HEK293 (cell line): ENCODE measurements at regions not wholly inside any gene's neighbourhood (a gene's known extent, or its start where the extent isn't known, plus 50 kb on each side); places are given as distances from the start of the nearest gene placed in this dataset.

Source experiments
- CTCF ChIA-PET: fragments of 350-600 bp; formaldehyde crosslinking; extraction: SDS; loops from one replicate; lab custom pipeline; 2021; ENCODE audit warnings: antibody characterized with exemption; lab: Yijun Ruan, JAX
- POLR2A ChIA-PET: fragments of 300-600 bp; formaldehyde crosslinking; extraction: SDS; loops from one replicate; lab custom pipeline; 2020; ENCODE audit warnings: antibody characterized with exemption, inconsistent platforms; lab: Yijun Ruan, JAX
- H3K27ac ChIP-seq: fragments of 200-500 bp; sonication (Bioruptor generic); 2 replicates; pipeline ENCODE4 v1.5.1; 2014; ENCODE audit warnings: low read depth, low read length, control low read depth, inconsistent platforms; ENCODE audit errors: extremely low read depth
- H3K36me3 ChIP-seq, 2 experiments: fragments of 200-500 bp in 1 of 2; sonication (Bioruptor generic) in 1 of 2; 1 replicate in 1 of 2; 2 replicates in 1 of 2; pipeline ENCODE4 v1.5.1; 2014 to 2017; ENCODE audit warnings: inconsistent platforms in 2 of 2, low read length in 2 of 2; ENCODE audit not compliant: control insufficient read depth in 2 of 2, insufficient read depth in 1 of 2
- H3K4me1 ChIP-seq: fragments of 200-500 bp; sonication (Bioruptor generic); 2 replicates; pipeline ENCODE4 v1.5.1; 2014; ENCODE audit warnings: mild to moderate bottlenecking, low read length, inconsistent platforms; ENCODE audit not compliant: control insufficient read depth, insufficient read depth
- H3K4me3 ChIP-seq: 2 replicates; pipeline ENCODE4 v1.5.1; 2011; ENCODE audit warnings: low read depth, mild to moderate bottlenecking, control low read depth, low read length, moderate library complexity
- H3K9me3 ChIP-seq: fragments of 200-500 bp; sonication (Bioruptor generic); 2 replicates; pipeline ENCODE4 v1.5.1; 2014; ENCODE audit warnings: low read depth, low read length, inconsistent platforms; ENCODE audit not compliant: control insufficient read depth, insufficient read depth
- AEBP2 ChIP-seq: fragments of 450-650 bp; formaldehyde crosslinking; IDR thresholded peaks from 2 replicates; pipeline ENCODE4 v1.5.1; 2016; ENCODE audit warnings: missing biosample characterization, missing genetic modification characterization, borderline replicate concordance
- BCL11A ChIP-seq: fragments of 450-650 bp; formaldehyde crosslinking; IDR thresholded peaks from 2 replicates; pipeline ENCODE4 v1.5.1; 2016; ENCODE audit warnings: low read depth, missing biosample characterization, missing genetic modification characterization
- EGR2 ChIP-seq: fragments of 450-650 bp; formaldehyde crosslinking; IDR thresholded peaks from 2 replicates; pipeline ENCODE4 v1.5.1; 2016; ENCODE audit warnings: low read depth, missing biosample characterization, missing genetic modification characterization
- GLIS1 ChIP-seq: fragments of 450-650 bp; formaldehyde crosslinking; IDR thresholded peaks from 2 replicates; pipeline ENCODE4 v1.5.1; 2016; ENCODE audit warnings: missing biosample characterization, missing genetic modification characterization
- HOXA7 ChIP-seq: sonication (generic); formaldehyde crosslinking; IDR thresholded peaks from 2 replicates; pipeline ENCODE4 v1.8.1; 2022; ENCODE audit warnings: missing genetic modification reagents, borderline replicate concordance
- KLF16 ChIP-seq: fragments of 450-650 bp; formaldehyde crosslinking; IDR thresholded peaks from 2 replicates; pipeline ENCODE4 v1.5.1; 2017; ENCODE audit warnings: missing biosample characterization, missing genetic modification characterization
- TSHZ1 ChIP-seq: fragments of 450-650 bp; formaldehyde crosslinking; IDR thresholded peaks from 2 replicates; pipeline ENCODE4 v1.5.1; 2016; ENCODE audit warnings: missing biosample characterization, missing genetic modification characterization, borderline replicate concordance
- ZBTB8A ChIP-seq: fragments of 450-650 bp; formaldehyde crosslinking; IDR thresholded peaks from 2 replicates; pipeline ENCODE4 v1.5.1; 2016; ENCODE audit warnings: missing biosample characterization, missing genetic modification characterization
- ZFP37 ChIP-seq: fragments of 450-650 bp; formaldehyde crosslinking; IDR thresholded peaks from 2 replicates; pipeline ENCODE4 v1.5.1; 2016; ENCODE audit warnings: missing biosample characterization, missing genetic modification characterization
- ZFP41 ChIP-seq: fragments of 450-650 bp; formaldehyde crosslinking; IDR thresholded peaks from 2 replicates; pipeline ENCODE4 v1.5.1; 2016; ENCODE audit warnings: missing biosample characterization, missing genetic modification characterization, borderline replicate concordance
- ZNF133 ChIP-seq: fragments of 450-650 bp; formaldehyde crosslinking; IDR thresholded peaks from 2 replicates; pipeline ENCODE4 v1.5.1; 2016; ENCODE audit warnings: missing biosample characterization, missing genetic modification characterization
- ZNF157 ChIP-seq: fragments of 450-650 bp; formaldehyde crosslinking; IDR thresholded peaks from 2 replicates; pipeline ENCODE4 v1.5.1; 2016; ENCODE audit warnings: missing biosample characterization, missing genetic modification characterization
- ZNF2 ChIP-seq: fragments of 450-650 bp; formaldehyde crosslinking; IDR thresholded peaks from 2 replicates; pipeline ENCODE4 v1.5.1; 2016; ENCODE audit warnings: missing biosample characterization, missing genetic modification characterization
- ZNF239 ChIP-seq: fragments of 450-650 bp; formaldehyde crosslinking; IDR thresholded peaks from 2 replicates; pipeline ENCODE4 v1.5.1; 2016; ENCODE audit warnings: missing biosample characterization, missing genetic modification characterization
- ZNF37A ChIP-seq: fragments of 450-650 bp; IDR thresholded peaks from 2 replicates; pipeline ENCODE4 v1.5.1; 2018; ENCODE audit warnings: missing biosample characterization, missing genetic modification characterization
- ZNF404 ChIP-seq: fragments of 450-650 bp; formaldehyde crosslinking; IDR thresholded peaks from 2 replicates; pipeline ENCODE4 v1.5.1; 2017; ENCODE audit warnings: missing biosample characterization, missing genetic modification characterization
- ZNF423 ChIP-seq: fragments of 450-650 bp; formaldehyde crosslinking; IDR thresholded peaks from 2 replicates; pipeline ENCODE4 v1.5.1; 2016; ENCODE audit warnings: missing biosample characterization, missing genetic modification characterization
- ZNF473 ChIP-seq: fragments of 450-650 bp; formaldehyde crosslinking; IDR thresholded peaks from 2 replicates; pipeline ENCODE4 v1.5.1; 2017; ENCODE audit warnings: missing biosample characterization, missing genetic modification characterization
- ZNF610 ChIP-seq: fragments of 450-650 bp; formaldehyde crosslinking; IDR thresholded peaks from 2 replicates; pipeline ENCODE4 v1.5.1; 2016; ENCODE audit warnings: missing biosample characterization, missing genetic modification characterization, borderline replicate concordance
- ZNF768 ChIP-seq: fragments of 450-650 bp; formaldehyde crosslinking; IDR thresholded peaks from 2 replicates; pipeline ENCODE4 v1.5.1; 2018; ENCODE audit warnings: missing biosample characterization, mild to moderate bottlenecking, missing genetic modification characterization
- ZNF791 ChIP-seq: fragments of 450-650 bp; formaldehyde crosslinking; IDR thresholded peaks from 2 replicates; pipeline ENCODE4 v1.5.1; 2016; ENCODE audit warnings: missing biosample characterization, missing genetic modification characterization
- ZNF843 ChIP-seq: fragments of 450-650 bp; formaldehyde crosslinking; IDR thresholded peaks from 2 replicates; pipeline ENCODE4 v1.5.1; 2016; ENCODE audit warnings: missing biosample characterization, missing genetic modification characterization
- TF ChIP-seq, protein P1 (sequence below): IDR thresholded peaks from 2 replicates; pipeline ENCODE4 v1.6.1; 2011; ENCODE audit warnings: mild to moderate bottlenecking, low read depth, low read length, borderline replicate concordance
- TF ChIP-seq, protein P2 (sequence below): fragments of 450-650 bp; formaldehyde crosslinking; IDR thresholded peaks from 2 replicates; pipeline ENCODE4 v1.5.1; 2016; ENCODE audit warnings: missing biosample characterization, missing genetic modification characterization
- TF ChIP-seq, protein P3 (sequence below): fragments of 450-650 bp; formaldehyde crosslinking; IDR thresholded peaks from 2 replicates; pipeline ENCODE4 v1.5.1; 2016; ENCODE audit warnings: missing biosample characterization, missing genetic modification characterization, low read depth

DNA sequence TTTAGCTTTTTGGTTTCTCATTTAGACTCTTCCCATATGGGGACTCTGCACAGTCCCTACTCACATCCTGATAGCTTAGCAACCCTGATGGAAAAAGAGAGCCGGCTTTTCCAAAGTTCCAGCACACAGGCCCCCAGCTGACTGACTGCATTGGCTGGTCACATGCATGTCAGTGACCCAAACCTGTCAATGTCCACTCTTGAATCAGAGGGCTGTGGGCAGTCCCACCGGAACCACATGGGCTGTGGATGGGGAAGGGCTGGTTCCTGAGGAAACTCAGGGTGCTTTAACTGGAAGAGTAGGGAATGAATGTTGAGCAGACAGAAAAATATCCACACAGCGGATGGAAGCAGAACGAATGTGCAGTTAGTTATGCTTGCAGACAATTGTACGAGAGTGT lies 136.6 kb downstream of the NSG2 start:
- Histone ChIP-seq H3K4me3 (no peak overlapping the region), H3K36me3 (no peaks in the 10 kb centered on the region), H3K4me1 (no peaks in the 10 kb centered on the region), H3K9me3 (no peaks in the 10 kb centered on the region), H3K27ac (no peak overlapping the region)
- ChIA-PET POLR2A (no interaction called here), CTCF (no interaction called here)
- TF ChIP-seq ZNF2 (tag by site-specific recombination) (no peak), ZNF133 (tag by site-specific recombination) (no peak), ZNF423 (tag by site-specific recombination) (no peak), ZNF791 (no peak), ZFP41 (no peak), ZNF610 (tag by site-specific recombination) (no peak), ZBTB8A (tag by site-specific recombination) (no peak), ZNF37A (no peak), GLIS1 (tag by site-specific recombination) (no peak), AEBP2 (tag by site-specific recombination) (no peak), ZNF404 (tag by site-specific recombination) (no peak), EGR2 (tag by site-specific recombination) (no peak), ZNF239 (no peak), HOXA7 (CRISPR knock-in tag) (no peak), ZNF157 (tag by site-specific recombination) (no peak), BCL11A (no peak), ZNF843 (no peak), ZNF768 (tag by site-specific recombination) (no peak), ZNF473 (tag by site-specific recombination) (no peak)
- TF ChIP-seq, protein P1, sequence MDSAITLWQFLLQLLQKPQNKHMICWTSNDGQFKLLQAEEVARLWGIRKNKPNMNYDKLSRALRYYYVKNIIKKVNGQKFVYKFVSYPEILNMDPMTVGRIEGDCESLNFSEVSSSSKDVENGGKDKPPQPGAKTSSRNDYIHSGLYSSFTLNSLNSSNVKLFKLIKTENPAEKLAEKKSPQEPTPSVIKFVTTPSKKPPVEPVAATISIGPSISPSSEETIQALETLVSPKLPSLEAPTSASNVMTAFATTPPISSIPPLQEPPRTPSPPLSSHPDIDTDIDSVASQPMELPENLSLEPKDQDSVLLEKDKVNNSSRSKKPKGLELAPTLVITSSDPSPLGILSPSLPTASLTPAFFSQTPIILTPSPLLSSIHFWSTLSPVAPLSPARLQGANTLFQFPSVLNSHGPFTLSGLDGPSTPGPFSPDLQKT, result no peak

GRCh38 chr5:174183701-174184100 lies 138.2 kb downstream of the NSG2 start:
- POLR2A ChIA-PET, result no interaction called here
- CTCF ChIA-PET, result no interaction called here
- Histone ChIP-seq H3K4me1 (no peaks in the 10 kb centered on the region), H3K4me3 (no peak overlapping the region), H3K9me3 (no peaks in the 10 kb centered on the region), H3K36me3 (no peaks in the 10 kb centered on the region), H3K27ac (no peak overlapping the region)
- no peak for TF ChIP-seq KLF16 (tag by site-specific recombination)
- TF ChIP-seq, protein P2, sequence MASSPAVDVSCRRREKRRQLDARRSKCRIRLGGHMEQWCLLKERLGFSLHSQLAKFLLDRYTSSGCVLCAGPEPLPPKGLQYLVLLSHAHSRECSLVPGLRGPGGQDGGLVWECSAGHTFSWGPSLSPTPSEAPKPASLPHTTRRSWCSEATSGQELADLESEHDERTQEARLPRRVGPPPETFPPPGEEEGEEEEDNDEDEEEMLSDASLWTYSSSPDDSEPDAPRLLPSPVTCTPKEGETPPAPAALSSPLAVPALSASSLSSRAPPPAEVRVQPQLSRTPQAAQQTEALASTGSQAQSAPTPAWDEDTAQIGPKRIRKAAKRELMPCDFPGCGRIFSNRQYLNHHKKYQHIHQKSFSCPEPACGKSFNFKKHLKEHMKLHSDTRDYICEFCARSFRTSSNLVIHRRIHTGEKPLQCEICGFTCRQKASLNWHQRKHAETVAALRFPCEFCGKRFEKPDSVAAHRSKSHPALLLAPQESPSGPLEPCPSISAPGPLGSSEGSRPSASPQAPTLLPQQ, result no peak
- TF ChIP-seq ZFP37 (tag by site-specific recombination), result no peak
- TF ChIP-seq, protein P3, sequence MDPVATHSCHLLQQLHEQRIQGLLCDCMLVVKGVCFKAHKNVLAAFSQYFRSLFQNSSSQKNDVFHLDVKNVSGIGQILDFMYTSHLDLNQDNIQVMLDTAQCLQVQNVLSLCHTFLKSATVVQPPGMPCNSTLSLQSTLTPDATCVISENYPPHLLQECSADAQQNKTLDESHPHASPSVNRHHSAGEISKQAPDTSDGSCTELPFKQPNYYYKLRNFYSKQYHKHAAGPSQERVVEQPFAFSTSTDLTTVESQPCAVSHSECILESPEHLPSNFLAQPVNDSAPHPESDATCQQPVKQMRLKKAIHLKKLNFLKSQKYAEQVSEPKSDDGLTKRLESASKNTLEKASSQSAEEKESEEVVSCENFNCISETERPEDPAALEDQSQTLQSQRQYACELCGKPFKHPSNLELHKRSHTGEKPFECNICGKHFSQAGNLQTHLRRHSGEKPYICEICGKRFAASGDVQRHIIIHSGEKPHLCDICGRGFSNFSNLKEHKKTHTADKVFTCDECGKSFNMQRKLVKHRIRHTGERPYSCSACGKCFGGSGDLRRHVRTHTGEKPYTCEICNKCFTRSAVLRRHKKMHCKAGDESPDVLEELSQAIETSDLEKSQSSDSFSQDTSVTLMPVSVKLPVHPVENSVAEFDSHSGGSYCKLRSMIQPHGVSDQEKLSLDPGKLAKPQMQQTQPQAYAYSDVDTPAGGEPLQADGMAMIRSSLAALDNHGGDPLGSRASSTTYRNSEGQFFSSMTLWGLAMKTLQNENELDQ (tag by site-specific recombination), result no peak
- TF ChIP-seq TSHZ1 (tag by site-specific recombination), result no peak
